ENCODE measurements at regions not wholly inside any gene's neighbourhood (a gene's known extent, or its start where the extent isn't known, plus 50 kb on each side); places are given as distances from the start of the nearest gene placed in this dataset.

DNA sequence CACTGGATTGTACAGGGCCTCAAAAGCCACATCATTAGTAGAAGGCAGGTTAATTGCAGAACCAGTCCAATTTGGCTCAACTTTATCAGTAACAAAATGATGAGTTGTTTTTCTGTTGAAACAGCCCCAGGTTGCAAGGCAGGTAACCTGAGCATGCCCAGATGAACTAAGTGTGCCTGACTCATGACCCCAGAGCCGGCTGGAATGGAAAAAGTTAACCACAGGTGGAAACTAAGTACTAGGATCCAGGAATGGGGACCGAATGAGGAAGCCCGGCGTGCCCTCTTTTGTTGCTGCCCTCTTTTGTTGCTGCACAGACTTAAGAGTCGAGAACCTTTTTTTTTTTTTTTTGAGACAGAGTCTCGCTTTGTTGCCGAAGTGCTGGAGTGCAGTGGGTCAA lies 79.5 kb upstream of the YWHAQ start:
- Mint-ChIP-seq H3K4me1 (peaks cover 3% of the 10 kb centered on the region), H3K4me3 (no peak overlapping the region), H3K27ac (no peak overlapping the region), H3K27me3 (ENCODE audit: low read depth in 3 of 3) (peaks cover 3 to 6% (median 5%) of the 10 kb centered on the region in 3 donors), H3K9me3 (peaks cover 2 to 10% (median 4%) of the 10 kb centered on the region in 7 donors), H3K36me3 (no peaks in the 10 kb centered on the region)
- no peaks in the 10 kb centered on the region for H3K27me3 ChIP-seq (ENCODE audit: control insufficient read depth in 2 of 2, insufficient read depth in 2 of 2, low read length in 2 of 2)
- H2AFZ ChIP-seq (ENCODE audit: insufficient read depth, low read depth, low read length, poor library complexity, severe bottlenecking) = no peak overlapping the region
- H3K79me2 ChIP-seq (ENCODE audit: insufficient read depth, low read length) = no peaks in the 10 kb centered on the region
- 92% methylated on average over 6 of the region's 7 CpGs for WGBS (ENCODE audit: insufficient coverage)
- no peak overlapping the region for H3K4me2 ChIP-seq (replicated peaks; ENCODE audit: extremely low read depth, low read length, poor library complexity, severe bottlenecking)
- no peak for DNase-seq
- H3K36me3 ChIP-seq (replicated peaks in 1 of 2; ENCODE audit: control insufficient read depth in 1 of 2, insufficient read depth in 2 of 2, low read length in 2 of 2) = no peaks in the 10 kb centered on the region
- TF ChIP-seq, protein P1, sequence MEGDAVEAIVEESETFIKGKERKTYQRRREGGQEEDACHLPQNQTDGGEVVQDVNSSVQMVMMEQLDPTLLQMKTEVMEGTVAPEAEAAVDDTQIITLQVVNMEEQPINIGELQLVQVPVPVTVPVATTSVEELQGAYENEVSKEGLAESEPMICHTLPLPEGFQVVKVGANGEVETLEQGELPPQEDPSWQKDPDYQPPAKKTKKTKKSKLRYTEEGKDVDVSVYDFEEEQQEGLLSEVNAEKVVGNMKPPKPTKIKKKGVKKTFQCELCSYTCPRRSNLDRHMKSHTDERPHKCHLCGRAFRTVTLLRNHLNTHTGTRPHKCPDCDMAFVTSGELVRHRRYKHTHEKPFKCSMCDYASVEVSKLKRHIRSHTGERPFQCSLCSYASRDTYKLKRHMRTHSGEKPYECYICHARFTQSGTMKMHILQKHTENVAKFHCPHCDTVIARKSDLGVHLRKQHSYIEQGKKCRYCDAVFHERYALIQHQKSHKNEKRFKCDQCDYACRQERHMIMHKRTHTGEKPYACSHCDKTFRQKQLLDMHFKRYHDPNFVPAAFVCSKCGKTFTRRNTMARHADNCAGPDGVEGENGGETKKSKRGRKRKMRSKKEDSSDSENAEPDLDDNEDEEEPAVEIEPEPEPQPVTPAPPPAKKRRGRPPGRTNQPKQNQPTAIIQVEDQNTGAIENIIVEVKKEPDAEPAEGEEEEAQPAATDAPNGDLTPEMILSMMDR (IDR thresholded peaks at IDR 0.05) = no peak
- no peaks in the 10 kb centered on the region for H4K20me1 ChIP-seq (ENCODE audit: insufficient read depth, low read length)
- peaks cover 0 to 8% of the 10 kb centered on the region in 2 donors for H3K9me3 ChIP-seq (replicated peaks in 1 of 2; ENCODE audit: control insufficient read depth in 1 of 2, insufficient read depth in 1 of 2, low read length in 2 of 2)
- intact Hi-C loops (cut with micrococcal nuclease) = no loop called here
- no peak overlapping the region for H3K27ac ChIP-seq (ENCODE audit: low read depth in 1 of 2, low read length in 2 of 2)
- peaks cover 0 to 9% of the 10 kb centered on the region in 2 donors for H3K4me1 ChIP-seq (ENCODE audit: control insufficient read depth in 1 of 2, insufficient read depth in 2 of 2, low read length in 2 of 2)
- no peak overlapping the region for H3K9ac ChIP-seq (ENCODE audit: insufficient read depth, low read length, poor library complexity, severe bottlenecking)
- no peak overlapping the region for H3K4me3 ChIP-seq (replicated peaks in 1 of 3; ENCODE audit: low read depth in 2 of 3, low read length in 3 of 3)

DNA sequence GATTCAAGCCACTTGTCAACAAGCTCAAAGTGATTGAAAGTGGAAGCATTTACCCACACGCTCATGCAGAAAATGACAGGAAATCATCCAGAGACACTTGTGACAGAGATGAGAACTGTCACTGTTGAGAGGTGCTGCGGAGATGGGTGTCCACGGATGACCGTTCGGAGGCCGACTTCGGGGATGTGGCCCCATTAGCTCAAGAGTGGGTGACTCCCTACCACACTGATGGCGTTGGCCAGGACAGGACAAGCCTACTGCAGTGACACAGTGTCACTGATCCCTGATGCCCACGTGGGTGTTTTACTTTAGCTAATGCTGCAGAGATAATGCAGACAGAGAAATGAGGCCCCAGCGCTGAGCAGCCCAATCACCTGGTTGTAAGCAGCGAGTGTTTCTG lies 81.5 kb upstream of the YWHAQ start:
- H3K27ac ChIP-seq (ENCODE audit: low read depth in 1 of 2, low read length in 2 of 2) = no peak overlapping the region
- 86% methylated on average over 9 of the region's 11 CpGs for WGBS (ENCODE audit: insufficient coverage)
- Mint-ChIP-seq H3K4me3 (no peak overlapping the region), H3K27ac (no peak overlapping the region), H3K36me3 (no peaks in the 10 kb centered on the region), H3K4me1 (peaks cover 3% of the 10 kb centered on the region), H3K9me3 (peaks cover 2 to 10% (median 4%) of the 10 kb centered on the region in 7 donors), H3K27me3 (ENCODE audit: low read depth in 3 of 3) (peaks cover 2 to 5% (median 2%) of the 10 kb centered on the region in 3 donors)
- intact Hi-C loops (cut with micrococcal nuclease) = no loop called here
- H3K9ac ChIP-seq (ENCODE audit: insufficient read depth, low read length, poor library complexity, severe bottlenecking) = no peak overlapping the region
- peaks cover 0 to 8% of the 10 kb centered on the region in 2 donors for H3K9me3 ChIP-seq (replicated peaks in 1 of 2; ENCODE audit: control insufficient read depth in 1 of 2, insufficient read depth in 1 of 2, low read length in 2 of 2)
- no peak for DNase-seq
- no peak overlapping the region for H3K4me2 ChIP-seq (replicated peaks; ENCODE audit: extremely low read depth, low read length, poor library complexity, severe bottlenecking)
- H2AFZ ChIP-seq (ENCODE audit: insufficient read depth, low read depth, low read length, poor library complexity, severe bottlenecking) = no peak overlapping the region
- no peak overlapping the region for H3K4me3 ChIP-seq (replicated peaks in 1 of 3; ENCODE audit: low read depth in 2 of 3, low read length in 3 of 3)
- H3K36me3 ChIP-seq (replicated peaks in 1 of 2; ENCODE audit: control insufficient read depth in 1 of 2, insufficient read depth in 2 of 2, low read length in 2 of 2) = no peaks in the 10 kb centered on the region
- no peaks in the 10 kb centered on the region for H4K20me1 ChIP-seq (ENCODE audit: insufficient read depth, low read length)
- TF ChIP-seq, protein P1 (IDR thresholded peaks at IDR 0.05) = no peak
- H3K27me3 ChIP-seq (ENCODE audit: control insufficient read depth in 2 of 2, insufficient read depth in 2 of 2, low read length in 2 of 2) = no peaks in the 10 kb centered on the region
- no peaks in the 10 kb centered on the region for H3K79me2 ChIP-seq (ENCODE audit: insufficient read depth, low read length)
- H3K4me1 ChIP-seq (ENCODE audit: control insufficient read depth in 1 of 2, insufficient read depth in 2 of 2, low read length in 2 of 2) = peaks cover 0 to 9% of the 10 kb centered on the region in 2 donors
